GM19463 (cell line): ENCODE measurements at regions not wholly inside any gene's neighbourhood (a gene's known extent, or its start where the extent isn't known, plus 50 kb on each side); places are given as distances from the start of the nearest gene placed in this dataset.
A peak's percentile ranks its signal among the peaks of the same experiment; 100 is the strongest.

Source experiments
- ATAC-seq: cut with Tn5 transposase; IDR thresholded peaks from one replicate; pipeline ENCODE4 v1.9.1; 2021; ENCODE audit warnings: mild to moderate bottlenecking, moderate library complexity; ENCODE audit not compliant: unreplicated experiment

DNA sequence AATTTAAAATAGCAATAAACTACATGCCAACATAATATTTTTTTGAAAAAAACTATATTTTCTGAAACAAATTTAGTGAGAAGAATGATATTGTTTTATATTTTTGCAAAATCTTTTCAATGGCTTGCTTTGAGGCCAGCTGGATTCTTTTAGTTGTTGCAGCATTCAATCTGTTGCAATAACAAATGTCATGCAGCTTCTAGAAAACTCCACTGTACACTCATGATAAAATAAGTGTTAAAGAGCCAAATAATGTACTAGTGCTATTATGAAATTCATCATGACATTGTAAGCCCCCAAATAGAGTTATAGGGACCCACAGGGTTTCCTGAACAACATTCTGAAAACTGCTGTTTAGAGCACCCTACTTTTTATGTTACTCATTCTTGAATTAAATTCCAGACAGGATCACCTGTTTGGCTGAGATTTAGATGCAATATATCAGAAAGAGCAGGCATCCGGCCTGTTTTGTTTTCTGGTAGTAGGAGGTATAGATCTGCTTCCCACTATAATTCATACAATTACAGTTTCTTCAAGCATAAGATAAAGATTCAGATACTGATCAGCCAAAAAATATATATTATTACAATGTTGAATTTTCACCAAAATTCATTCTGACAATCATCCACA, 703.0 kb upstream of the ZNF385D start:
- no peak for ATAC-seq

DNA sequence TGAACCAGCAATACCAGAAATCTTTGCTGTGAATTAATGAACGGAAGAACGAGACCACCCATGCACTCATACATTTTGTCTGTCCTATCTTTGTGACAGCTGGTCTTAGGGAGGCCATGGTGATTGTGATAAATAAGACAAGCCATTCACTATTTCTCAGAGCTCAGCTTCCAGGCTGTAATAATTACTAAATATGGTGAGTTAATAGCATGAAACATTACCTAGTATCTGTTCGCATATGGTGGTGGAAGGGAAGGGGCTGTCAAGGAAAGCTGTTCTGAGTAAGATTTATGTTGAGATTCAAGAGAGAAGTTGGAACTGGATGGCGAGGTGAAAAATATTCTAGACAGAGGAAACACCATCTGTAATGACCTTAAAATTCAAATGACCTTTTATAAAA, 719.0 kb upstream of the ZNF385D start:
- ATAC-seq = no peak

DNA sequence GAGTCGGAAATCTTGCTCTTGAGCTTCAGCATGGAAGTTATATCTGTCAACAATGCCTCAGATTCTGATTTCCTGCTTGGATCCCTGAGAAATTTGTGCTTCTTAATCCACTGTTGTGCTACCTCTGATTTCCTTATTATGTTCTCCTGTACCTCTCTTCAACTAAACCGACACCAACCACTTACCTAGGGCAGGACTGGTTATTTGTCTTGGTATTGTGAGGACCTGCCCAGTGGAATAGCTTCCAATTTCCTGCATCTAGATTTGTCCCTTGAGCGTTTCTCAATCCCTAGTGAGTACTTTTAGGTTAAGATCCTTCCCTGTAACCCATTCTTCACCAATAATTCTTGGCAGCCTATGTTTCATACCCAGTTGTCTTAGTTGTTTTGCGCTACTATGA, 720.5 kb upstream of the ZNF385D start:
- no peak for ATAC-seq

DNA sequence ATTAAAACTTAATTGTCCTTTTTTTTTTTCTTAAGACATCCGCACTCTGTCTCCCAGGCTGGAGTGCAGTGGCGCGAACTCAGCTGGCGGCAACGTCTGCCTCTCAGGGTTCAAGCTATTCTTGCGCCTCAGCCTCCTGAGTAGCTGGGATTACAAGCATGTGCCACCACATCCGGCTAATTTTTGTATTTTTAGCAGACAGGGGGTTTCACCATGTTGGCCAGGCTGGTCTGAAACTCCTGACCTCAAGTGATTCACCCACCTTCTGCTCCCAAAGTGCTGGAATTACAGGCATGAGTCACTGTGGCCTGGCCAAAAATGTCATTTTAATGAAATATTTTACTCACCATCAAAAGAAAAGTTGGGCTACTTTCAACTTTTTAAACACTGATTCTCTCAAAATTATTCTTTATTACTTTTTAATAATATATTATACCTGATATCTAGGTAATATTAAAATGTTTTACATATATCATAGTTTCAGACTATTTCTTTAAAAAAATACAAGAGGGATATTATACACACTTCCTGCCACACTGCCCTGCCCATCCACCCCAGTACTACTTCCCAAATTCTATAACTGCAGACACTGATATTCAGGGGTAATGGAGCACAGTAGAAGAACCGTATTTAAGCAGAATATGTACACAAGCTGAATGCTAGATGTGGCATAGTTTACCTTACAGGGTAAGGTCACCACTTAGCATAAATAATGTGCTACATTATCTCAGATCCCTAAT, 723.9 kb upstream of the ZNF385D start:
- no peak for ATAC-seq

DNA sequence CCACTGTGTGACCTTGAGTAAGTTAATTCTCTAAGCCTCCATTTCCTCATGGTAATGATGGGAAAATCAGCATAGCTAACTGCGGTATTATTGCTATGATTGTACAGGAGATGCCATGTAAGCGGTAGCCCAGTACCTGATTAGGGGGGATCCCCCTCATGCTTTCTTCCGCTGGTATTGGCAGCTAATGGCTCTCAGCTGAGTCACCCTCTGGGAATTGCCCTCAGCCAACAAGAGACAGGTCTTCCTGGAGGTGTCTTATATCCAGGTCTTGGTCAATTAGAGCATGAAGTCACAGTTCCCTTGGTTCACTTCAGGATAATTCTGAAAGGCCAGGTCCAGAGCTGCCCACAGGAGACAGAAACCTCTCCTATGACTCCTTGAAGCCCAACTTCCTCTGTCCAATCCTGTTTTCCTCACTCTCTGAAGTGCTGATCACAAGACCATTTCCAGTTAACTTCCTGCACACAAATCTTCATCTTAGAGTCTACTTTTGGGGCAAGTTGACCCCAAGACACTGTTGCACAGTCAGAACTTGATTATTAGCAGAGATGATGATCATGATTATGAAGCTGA, 724.7 kb upstream of the ZNF385D start:
- ATAC-seq = peak; percentile 53

DNA sequence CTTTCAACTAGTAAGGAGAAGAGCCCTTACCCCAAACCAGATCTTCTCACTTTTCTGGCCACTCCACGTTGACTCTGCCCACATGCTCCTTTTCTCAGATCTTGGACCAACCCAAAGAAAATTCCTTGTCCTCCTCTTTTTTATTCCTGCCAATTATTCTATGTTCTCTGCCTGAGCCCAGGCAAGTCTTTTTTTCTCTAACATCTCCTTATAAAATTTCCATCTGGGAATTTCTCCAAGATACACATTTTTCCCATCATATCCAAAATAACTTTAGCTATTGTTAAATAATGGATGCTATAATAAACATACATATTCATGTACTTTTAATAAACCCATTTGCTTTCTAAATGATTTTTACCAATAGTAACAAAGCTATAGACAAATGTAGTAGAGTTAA, 726.0 kb upstream of the ZNF385D start:
- no peak for ATAC-seq

DNA sequence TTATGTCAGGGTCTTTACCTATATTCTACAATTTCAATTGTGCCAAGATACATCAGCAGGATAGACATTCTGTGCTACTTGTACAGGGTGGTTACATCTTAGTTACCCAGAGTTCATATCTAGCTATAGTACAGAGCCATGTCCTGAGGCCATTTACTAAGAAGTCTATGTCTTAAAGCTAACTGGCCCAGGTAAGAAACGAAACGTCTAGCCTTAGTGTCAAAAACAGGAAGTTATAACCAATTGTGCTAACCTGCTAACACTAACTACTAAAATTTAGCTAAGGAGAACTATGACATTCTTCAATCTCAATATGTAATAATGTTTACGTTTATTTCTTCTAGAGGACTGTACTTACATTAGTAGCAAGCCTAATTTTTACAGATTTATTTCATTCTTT, 717.2 kb upstream of the UBE2E2 start:
- no peak for ATAC-seq

DNA sequence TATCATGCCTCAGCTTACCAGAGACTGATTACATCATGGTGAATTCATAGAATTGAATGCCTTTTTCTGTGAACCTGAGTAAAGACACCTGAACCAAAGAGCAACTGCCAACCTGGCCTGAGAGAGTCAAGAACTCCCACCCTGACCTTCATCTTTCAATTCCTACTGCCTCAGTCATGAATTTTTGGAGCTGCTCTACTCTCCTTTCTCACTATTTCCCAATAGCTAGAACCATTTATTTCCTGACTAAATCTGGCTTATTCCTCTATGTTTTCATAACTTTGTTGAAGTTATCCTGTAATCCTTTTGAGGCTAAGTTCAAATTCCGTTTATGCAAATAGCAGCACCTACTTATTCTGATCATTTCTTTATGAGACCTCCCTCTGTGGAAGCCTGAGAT, 712.4 kb upstream of the UBE2E2 start:
- ATAC-seq = no peak

DNA sequence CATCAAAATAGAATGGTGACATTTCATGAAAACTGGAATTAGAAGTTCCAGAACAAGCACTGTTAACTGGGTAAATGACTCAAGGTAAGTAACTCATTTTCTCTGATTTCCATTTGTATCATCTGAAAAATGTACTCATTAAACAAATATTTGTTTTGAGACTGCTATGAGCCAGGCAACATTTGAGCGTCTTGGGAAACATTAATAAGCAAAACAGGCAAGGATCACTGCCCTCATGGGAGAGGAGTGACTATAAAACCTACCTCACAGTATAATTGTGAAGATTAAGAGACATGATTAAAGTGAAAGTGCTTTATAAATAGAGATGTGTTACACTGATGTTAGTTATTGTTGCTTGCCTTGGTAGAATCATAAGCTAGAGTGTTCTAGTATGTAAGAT, 711.8 kb upstream of the UBE2E2 start:
- no peak for ATAC-seq

DNA sequence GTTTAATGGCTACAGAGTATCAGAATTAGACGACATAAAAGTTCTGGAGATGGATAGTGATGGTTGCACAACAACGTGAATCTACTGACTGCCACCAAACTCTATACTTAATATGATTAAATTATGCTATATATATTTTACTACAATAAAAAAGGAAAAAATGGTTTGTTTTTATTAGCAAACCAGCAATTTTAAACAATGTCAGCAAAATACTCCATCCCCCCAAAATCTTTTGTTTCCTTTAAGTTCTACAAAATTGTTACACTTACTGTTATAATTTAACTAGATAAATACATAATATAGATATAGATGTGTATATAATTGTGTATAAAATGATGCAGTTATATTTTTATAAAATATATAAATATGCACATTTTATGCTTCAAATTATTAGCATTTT, 710.8 kb upstream of the UBE2E2 start:
- ATAC-seq = no peak

DNA sequence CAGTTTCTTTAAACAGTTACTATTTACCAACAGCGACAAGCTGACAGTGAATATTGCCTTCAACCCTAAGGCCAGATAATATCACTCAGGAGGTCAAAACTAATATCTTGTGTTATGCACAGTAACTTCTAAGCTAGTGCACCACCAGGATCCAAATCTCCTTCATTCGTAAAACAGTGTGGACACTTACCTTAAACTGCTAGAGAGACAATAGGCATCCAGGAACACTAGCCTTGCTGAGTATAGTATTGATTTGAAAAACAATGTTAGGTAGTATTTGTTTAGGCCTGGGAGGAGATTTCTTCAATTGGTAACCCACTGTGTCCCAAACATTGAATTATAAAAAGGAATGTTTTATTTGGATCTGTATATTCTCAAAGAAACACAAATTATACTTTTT, 707.9 kb upstream of the UBE2E2 start:
- ATAC-seq = no peak

DNA sequence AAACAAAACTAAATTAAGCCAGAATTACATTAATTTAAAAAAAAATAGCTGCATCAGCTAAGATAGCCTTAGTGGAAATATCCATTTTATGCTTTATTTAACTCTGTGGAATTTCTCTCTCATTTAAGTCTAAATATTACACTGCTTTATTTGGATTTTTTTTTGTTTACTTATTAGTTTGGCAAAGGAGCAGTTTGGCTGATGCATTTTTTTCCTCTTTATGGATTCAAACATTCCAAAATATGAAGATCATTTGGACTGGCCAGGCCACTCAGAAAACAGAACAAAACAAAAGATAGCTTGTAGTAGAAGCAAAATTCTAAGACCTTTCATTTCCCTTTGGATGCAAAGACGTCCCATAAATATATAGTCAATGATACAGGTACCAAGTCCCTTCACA, 707.3 kb upstream of the UBE2E2 start:
- ATAC-seq = no peak

DNA sequence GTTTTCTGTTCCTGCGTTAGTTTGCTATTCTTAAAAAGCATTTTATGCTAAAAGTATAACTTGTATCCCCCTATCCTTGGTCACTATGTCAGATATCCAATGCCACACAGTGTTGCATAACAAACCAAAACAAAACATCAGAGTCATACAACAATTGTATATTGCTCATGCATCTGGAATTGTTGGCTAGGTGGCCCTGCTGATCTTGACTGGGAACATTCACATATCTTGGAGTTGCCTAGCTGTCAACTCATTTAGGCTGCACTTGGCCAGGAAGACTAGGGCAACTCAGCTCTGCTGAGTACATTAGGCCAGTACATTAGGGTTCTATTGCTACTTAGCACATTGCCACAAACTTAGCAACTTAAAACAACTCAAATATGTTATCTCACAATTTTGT, 706.5 kb upstream of the UBE2E2 start:
- ATAC-seq = no peak

DNA sequence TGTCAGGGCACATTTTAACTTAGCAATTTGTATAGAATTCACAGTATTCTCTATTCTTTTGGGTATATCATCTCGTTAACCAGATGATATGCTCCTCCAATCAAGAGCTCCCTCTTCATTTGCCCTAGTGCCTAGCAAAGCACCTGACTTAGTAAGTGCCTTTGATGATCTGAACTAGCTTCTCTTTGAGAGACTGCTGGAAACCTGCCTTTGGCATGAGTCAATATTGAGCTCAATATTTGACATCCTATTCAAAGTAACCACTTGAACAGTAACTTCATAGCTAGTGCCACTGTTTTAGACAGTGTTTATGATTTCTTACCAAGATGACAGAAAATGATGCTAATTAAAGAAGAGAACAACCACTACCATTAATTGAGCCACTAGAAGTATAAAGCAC, 696.3 kb upstream of the UBE2E2 start:
- no peak for ATAC-seq

DNA sequence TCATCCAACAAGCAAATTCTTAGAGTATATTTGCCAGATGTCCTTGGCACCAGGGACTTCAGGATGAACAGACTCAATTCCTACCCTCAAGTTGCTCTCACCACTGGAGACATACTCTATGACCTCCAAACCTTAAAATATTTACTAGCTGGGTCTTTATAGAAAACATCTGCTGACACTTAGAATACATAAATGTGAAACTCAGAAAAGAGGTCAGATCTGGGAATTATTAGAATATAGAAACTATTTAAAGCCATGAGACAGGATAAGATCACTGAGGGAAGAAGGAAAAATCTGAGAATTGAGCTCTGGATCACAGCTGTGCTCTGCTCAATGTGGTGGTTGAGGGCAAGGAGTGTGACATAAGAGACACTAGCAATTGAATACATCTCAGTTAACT, 695.4 kb upstream of the UBE2E2 start:
- ATAC-seq = no peak

DNA sequence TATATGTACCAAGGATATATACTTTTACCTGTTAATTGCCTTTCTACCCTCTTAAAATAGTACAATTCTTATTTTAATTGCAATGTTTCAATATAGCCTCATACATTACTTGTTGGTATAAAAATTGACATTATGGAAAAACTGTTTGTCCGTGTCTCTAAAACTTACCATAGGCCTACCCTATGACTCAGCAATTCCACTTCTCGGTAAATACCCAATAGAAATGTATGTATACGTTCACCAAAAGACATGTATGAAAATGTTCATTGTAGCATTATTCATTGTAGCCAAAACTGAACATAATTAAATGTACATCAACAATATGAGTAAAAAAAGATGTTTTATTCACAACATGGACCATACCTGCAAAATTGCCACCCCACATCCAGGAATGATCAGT, 679.2 kb upstream of the UBE2E2 start:
- ATAC-seq = no peak

DNA sequence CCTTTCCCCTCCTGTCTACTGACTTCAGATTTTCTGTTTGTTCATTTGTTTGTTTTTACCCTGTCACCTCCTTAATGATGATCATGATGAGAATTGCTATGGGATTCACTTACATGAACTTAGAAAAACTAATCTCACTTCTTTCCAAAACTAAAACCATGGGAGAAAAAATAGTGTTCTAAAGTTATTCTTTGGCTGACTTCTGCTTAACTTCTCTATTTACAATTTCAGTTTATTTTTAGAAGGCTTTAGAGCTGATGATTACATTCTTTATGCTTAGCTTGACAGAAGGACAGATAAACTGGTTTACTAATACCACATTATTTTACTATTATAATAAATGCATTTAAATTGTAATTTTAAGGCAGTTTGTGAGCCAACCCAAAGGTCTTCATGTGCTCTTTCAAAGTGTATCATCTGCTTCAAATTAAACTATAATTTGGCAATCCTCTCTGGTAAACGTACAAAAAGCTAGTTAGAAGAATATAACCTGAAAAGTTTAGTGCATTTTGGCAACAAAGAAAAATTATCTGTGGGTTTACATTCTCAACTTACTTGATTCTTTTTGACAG, 676.8 kb upstream of the UBE2E2 start:
- no peak for ATAC-seq

DNA sequence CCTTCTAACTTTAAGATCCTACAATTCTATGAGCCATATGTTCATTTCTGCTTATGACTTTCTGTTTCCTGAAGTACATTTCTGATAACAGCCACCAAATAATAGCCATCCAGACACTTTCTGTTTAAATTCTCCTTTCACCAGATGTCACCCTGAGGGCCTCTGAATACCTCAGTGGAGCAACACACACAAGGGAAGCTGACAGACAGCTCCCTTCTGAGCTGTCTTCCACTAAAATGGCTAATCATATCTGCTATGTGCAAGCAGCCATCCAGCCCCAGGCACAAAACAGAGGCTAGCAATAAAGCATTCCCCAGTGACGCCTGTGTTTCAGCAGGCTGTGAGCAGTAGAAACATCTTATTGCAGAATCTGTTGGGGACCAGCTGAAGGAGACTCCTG, 666.6 kb upstream of the UBE2E2 start:
- no peak for ATAC-seq

DNA sequence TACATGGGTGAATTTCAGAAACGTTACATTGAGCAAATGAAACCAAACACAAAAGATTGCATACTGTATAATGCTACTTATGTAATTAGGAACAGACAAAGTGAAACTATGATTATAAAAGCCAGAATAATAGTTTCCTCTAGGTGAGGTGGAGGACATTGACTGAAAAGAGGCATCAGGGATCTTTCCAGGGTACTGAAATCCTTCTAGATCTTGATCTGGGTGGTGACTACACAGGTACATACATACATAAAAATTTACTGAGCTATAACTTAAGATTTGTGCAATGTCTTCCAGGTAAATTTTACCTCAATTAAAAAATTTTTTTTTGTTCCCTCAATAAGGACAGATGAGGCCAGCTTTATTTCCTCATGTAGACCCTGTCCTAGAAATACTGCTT, 665.6 kb upstream of the UBE2E2 start:
- no peak for ATAC-seq

DNA sequence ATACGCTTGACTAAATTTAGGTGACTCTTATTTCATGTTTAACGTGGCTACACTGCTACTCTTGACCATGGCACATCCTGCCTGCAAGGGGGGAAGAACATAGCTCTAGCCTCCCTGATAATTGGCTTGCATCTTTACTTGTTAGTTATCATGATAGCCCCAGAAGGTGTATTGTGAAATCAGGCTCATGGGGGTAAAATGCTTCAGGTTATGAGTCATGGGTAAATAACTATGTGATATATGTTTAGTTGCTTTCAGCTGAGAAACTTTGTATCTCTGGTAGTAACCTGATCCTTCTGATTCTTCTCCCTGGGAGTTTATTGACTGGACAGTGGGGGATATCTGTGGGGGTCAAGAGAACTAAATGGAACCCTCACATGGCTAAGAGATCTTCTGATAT, 660.8 kb upstream of the UBE2E2 start:
- ATAC-seq = no peak

DNA sequence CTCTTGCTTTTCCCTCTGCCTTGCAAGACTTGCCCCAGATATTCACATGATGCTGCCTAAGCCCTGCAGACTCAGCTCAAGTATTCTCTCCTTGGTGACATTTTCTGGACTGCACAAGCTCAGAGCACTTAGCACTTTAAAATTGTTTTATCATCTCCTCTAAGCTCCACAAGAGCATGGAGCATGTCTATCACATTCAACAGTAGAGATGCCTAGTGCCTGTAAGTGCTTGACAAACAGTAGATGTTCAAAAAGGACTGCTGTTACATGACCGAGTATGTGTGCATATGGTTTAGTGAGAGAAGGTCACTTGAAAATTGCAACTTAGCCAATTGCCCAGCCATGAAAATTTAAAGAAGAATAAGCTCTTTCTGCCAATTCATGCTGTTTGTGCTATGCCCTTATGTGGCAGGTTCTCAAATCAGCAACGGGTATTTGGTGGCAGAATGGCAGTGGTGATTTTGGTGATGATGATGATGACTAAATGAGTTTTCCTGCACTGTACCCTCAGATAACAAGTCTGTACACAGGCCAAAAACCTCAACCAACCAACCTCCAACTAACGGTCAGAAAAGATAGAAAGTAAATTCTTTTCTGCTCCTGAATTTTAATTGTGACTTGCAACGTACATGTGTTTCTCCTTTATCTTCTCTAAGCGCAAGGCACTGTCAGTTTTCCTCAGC, 647.2 kb upstream of the UBE2E2 start:
- ATAC-seq = no peak

DNA sequence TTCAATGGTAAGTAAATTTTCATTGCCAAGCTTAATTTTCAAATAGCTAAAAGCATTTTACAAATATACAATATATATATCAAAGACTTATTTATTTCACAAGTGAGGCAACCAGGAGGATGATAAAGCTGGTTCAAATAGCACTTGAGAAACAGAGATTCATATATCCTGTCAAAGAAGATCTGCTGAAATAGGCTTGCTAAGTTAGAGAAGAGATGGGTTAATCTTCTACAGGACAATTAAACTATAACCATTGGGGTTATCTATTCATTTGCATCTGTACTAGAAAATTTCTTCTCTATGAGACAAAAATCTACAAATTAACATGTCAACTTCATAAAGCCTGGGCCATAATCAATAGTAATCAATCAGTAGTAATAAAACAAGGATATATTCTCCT, 637.7 kb upstream of the UBE2E2 start:
- peak; percentile 26 for ATAC-seq
